A549 (cell line): ENCODE measurements at regions not wholly inside any gene's neighbourhood (a gene's known extent, or its start where the extent isn't known, plus 50 kb on each side); places are given as distances from the start of the nearest gene placed in this dataset.

Experiments
- MAX ChIP-seq: IDR thresholded peaks from 2 replicates; pipeline ENCODE4 v1.6.1; 2012
- POLR2A ChIP-seq: IDR thresholded peaks from 2 replicates; pipeline ENCODE4 v1.6.1; 2012; ENCODE audit warnings: mild to moderate bottlenecking, low read length
- RCOR1 ChIP-seq: fragments of 150-350 bp; IDR thresholded peaks from 2 replicates; pipeline ENCODE4 v1.6.1; 2014; ENCODE audit warnings: antibody characterized with exemption, low read length, low read depth
- ZFP36 ChIP-seq: fragments of 450-650 bp; IDR thresholded peaks from 2 replicates; pipeline ENCODE4 v1.6.1; 2014; ENCODE audit warnings: borderline replicate concordance; ENCODE audit not compliant: partially characterized antibody
- TF ChIP-seq, protein P1 (sequence below): fragments of >200 bp; sonication (Bioruptor Twin); formaldehyde crosslinking; IDR thresholded peaks from 3 replicates; pipeline ENCODE4 v1.5.1; 2016

GRCh38 chr1:79543394-79543793, 536.9 kb upstream of the ADGRL4 start:
- TF ChIP-seq, protein P1, sequence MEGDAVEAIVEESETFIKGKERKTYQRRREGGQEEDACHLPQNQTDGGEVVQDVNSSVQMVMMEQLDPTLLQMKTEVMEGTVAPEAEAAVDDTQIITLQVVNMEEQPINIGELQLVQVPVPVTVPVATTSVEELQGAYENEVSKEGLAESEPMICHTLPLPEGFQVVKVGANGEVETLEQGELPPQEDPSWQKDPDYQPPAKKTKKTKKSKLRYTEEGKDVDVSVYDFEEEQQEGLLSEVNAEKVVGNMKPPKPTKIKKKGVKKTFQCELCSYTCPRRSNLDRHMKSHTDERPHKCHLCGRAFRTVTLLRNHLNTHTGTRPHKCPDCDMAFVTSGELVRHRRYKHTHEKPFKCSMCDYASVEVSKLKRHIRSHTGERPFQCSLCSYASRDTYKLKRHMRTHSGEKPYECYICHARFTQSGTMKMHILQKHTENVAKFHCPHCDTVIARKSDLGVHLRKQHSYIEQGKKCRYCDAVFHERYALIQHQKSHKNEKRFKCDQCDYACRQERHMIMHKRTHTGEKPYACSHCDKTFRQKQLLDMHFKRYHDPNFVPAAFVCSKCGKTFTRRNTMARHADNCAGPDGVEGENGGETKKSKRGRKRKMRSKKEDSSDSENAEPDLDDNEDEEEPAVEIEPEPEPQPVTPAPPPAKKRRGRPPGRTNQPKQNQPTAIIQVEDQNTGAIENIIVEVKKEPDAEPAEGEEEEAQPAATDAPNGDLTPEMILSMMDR: no peak
- TF ChIP-seq MAX (no peak), RCOR1 (no peak), ZFP36 (no peak), POLR2A (no peak)
